Stimulated activated CD4-positive, alpha-beta T cell treated with anti-CD3 and anti-CD28 coated beads, Interleukin-1b, Interleukin-23, amount 100 ng/mL, for 1 hour (primary cell): ENCODE measurements at regions not wholly inside any gene's neighbourhood (a gene's known extent, or its start where the extent isn't known, plus 50 kb on each side); places are given as distances from the start of the nearest gene placed in this dataset.

ENCODE experiments used
- DNase-seq, 2 donors: peaks; one replicate each; pipeline ENCODE4 v3.0.0-alpha.2; 2020; ENCODE audit warnings: low read depth in 2 of 2

DNA sequence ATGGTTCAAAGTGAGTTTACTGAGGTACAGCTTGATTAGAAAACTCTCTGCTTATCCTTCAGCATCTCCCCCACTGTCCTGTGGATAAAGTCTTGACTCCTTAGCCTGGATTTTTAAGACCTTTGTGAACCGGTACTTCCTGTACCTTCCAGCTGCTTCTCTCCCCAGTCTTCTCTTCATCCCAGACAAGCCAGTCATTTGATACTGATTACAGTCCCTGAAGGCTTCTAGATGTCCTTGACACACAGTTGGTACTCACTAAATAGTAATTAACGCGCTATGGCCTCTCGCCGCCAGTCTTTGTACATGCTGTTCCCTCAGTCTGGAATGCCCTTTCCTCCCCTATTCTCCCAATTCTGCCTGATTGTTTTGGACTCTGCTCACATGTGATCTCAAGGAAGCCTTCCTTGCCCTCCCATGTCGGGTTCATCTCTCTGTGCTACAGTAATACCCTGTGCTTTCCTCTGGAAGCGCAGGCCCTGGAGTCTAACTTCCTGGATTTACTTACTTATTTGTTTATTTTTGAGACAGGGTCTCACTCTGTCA lies 50.6 kb upstream of the PTGR2 start:
- DNase-seq = no peak

DNA sequence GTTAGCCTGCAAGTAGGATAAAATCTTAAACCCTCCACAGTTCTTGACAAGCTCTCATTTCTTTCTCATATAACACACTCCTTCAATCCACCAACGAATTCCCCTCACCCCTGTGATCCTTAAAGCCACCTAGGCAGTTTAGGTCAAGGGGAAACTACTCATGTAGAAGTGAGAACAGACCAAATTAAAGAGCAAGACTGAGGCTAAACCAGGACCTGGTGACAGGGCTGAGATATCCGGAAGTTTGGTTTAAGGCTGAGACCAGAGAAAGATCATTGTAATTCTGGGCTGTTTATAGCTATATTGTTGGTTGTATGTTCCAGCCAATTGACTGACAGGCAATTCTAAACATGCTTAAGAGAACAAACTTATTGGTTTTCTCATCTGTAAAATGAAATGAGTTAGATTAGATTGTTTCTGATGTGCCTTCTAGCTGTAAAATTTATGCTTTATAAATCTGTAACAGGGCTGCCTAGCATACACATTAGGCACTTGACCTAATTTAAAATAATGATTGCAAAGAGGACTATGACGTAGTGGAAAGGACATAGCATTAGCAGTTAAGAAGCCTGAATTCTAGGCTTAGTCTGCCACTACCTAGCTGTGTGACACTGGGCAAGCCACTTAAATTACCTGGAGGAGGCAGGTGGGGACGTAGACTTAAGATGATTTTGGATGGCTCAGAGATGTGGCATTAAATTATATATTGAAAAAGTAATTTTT lies 53.9 kb upstream of the PTGR2 start:
- DNase-seq = no peak

DNA sequence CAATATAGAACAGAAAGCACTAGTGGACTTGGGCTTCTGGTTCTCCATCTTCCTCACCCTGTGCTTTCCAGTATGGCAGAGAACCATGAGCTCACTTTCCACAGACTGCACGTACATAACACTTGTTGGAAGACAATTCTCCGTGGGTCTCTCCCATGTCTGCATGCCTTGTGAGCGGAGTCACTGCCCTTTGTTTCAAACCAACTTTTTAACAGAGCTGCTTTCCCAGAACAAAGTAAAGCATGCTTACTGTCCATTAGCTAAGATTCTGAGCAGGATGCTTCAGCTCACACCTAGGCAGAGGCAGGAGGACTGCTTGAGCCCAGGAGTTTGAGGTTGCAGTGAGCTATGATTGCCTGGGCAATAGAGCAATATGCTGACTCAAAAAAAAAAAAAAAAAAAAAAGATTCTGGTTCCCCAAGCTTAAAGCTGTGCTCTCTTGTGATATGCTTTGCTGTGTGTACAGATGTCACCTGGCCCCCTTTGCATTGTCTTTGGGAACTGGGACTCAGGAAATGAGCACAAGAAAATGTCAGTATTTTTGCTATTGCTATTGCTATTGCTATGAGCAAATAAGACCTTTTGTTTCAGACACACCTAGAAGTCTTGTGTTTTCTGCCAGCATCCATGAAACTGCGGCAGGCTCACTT lies 54.6 kb upstream of the PTGR2 start:
- DNase-seq = no peak

DNA sequence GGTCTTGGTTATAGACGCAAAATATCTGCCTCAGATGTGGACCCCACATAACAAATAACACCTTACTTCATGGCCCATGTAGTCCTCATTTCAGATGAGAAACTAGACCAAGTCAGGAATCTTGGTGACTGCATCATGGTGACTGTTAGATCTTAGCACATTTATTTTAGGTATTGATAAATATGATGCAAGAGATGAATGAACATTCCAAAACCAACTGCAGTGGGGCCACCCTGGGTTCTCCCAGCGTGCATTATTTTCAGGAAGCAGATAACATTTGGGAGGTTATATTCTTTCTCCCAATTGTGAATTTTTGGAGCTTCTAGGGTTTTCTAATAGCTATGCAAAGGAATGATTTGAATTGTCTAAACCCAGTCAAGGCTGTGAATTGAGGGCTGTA lies 55.2 kb upstream of the PTGR2 start:
- DNase-seq = no peak

DNA sequence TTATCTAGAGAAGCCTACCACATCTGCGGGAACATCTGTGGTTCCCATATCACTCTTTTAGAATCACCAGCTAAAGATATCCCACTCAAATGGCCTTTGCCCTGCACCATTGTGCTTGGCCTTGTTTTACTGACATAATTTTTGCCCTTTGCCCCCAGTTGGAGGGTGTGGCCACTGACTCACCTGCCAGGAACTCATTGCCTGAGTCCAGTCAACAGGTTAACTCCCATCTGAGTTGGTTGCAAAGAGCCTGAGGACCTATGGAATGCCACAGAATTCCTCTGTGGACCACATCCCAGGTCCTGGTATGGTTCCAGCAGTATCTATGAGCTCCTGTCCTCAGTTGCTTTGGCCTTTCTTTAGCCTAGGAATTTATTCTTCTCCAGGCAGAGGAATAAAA lies 55.7 kb upstream of the PTGR2 start:
- no peak for DNase-seq

DNA sequence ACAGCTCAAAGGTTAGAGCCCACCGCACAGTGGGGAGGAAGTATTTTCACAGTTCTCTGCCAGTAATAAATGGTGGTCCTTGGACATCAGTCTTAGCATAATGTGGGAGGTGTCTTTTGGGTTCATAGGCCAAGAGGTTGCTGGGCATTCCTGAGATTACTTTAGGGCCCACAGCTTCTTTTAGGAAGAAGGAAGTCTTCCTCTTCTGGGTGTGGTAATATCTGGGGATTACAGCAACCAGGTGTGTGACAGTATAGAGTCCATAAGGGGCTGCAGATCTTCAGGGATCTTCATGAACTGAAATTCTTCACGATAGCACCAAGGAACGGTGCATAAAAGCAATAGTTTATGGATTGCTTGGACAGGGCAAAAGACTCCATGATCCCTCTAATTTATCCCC lies 56.2 kb upstream of the PTGR2 start:
- DNase-seq = no peak

DNA sequence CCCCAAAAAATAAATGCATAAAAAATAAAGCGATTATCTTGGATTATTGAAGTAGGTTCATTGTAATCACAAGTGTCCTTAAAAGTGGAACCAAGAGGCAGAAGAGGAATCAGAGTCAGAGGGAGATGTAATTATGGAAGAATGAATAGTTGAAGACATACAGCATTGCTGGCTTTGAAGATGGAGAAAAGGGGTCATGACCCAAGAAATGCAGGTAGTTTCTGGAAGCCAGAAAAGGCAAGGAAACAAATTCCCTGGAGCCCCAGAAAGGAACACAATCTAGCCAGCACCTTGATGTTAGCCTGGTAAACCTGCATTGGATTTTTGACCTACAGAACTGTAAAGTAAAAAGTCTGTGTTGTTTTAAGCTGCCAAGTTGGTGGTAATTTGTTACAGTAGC lies 57.5 kb upstream of the PTGR2 start:
- DNase-seq = no peak

DNA sequence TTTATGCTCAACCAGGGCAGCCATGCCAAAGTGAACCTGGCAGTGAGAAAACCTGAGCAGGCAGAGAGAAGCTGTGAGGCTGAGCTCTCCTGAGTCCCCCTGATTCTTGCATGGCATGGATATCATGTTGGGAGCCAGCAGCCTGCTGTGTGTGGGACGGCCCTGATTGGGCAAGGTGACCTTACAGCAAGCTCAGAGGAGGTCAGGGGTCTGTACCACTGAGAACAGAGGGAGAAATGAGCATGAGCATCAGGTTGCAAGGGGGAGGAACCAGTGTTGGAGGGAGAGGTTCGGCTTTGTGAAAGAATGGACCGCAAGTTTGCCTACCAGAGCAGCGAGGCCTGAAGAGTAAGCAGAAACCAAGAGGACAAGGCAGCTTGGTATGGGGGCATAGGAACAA lies 59.1 kb upstream of the PTGR2 start:
- DNase-seq = no peak

DNA sequence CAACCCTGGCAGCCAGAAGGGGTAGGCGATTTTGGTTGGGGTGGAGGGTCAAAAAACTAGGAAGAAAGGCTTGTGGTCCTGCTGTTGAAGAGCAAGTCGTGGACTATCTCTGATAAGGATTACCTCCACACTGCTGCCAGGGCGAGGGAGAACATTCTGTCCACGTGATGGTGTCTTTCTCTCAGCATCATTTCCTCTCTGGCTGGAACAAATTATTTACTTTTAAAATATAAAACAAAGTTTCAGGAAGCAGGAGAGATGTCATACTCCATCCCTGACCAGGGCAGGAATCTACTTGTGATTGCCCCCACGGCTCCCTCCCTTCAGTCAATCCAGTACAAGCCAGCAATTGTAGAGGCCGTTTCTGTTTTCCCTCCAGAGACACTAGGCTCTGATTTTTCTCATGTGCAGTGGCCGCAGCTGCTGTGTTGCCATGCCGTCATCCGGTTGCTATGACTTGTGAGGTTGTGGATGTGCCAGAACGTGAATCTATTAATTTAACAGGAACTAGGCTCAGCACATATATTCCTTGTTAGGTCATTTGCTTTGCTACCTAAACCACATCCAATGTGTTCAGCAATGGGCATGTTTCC lies 61.5 kb upstream of the PTGR2 start:
- DNase-seq = no peak

DNA sequence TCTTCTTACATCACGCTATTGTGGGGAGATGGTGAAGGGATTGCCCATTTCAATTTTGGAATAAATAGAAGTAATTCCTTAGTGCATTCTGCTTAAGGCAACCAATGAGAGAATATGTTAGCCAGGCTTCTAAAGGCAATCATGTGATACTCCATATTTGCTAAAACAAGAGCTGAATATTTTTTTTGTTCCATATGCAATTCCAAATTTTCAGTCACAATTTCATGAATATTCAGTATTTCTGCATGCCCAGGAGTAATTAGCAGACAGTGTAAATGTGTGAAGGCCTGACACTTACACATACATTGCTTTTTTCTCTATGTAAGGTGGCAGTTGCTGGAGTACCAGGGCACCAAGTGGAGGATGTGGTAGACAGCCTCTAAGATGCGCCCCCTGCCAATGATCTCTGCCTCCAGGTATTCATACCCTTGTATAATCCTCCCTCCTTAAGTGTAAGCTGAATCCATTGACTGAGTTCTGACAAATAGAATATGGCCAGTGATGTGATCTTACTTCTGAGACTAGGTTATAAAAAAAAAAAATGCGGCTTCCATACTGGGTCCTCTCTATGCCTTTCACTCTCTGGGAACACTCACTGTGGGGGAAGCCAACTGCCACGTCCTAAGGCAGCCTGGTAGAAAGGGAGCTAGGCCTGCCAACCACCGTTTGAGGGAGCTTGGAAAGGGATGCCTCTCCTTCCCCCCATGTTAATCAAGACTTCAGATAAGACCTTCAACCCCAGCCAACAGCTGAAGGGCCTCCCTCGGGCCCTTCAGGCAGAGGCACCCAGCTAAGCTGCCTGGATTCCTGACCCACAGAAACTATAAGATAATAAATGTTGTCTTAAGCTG lies 62.7 kb upstream of the PTGR2 start:
- DNase-seq = no peak

DNA sequence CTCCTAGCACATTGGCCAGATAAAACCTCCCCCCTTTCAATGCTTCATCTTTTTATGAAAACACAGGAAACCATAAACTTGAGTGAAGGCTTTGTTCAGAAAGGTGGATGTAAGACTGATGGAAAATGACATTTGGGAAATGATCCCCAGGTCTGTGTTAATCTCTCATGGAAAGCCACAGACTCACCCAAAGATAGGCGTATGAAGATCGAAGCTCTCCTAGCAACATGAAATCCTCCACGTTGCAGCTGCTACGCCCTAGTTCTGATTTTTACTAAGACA lies 63.4 kb upstream of the PTGR2 start:
- DNase-seq = no peak

DNA sequence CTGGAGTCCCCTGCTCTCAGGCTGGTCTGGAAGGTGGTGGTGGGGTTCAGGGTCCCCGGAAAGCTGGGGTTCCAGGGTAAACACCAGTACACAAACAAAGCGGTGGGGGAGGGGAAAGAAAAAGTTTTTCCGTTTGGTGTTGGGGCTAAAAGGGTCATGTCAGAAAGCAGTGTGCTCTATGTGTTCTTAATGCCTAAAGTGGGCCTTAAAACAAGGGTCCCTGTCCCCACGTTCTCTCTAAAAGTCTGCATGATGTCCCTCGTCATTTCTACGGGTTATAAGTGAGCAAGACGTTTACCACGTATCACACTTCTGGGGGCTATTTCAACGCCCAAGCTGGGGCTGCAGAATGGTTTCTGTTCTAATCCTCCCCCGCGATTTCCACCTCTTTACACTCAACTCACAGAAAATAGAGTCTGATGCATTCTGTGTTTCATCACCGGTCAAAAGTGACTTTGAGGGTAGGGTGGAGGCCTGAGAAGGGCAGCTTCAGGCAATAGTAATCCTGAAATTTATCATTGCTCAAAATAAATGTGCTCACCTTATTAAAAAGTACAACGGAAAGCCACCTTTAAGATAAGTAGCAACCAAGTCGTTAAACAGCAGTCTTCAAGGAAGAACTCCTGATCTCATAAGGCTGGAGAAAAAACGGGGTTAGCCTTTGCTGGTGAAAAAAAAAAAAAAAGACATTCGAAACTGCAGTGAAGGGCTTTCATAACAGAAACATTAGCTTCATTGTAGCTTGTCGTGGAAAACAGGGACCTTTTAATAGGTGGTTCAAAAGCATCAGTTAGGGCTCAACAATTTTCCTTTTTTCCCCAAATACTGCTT lies 63.9 kb upstream of the PTGR2 start:
- no peak for DNase-seq

DNA sequence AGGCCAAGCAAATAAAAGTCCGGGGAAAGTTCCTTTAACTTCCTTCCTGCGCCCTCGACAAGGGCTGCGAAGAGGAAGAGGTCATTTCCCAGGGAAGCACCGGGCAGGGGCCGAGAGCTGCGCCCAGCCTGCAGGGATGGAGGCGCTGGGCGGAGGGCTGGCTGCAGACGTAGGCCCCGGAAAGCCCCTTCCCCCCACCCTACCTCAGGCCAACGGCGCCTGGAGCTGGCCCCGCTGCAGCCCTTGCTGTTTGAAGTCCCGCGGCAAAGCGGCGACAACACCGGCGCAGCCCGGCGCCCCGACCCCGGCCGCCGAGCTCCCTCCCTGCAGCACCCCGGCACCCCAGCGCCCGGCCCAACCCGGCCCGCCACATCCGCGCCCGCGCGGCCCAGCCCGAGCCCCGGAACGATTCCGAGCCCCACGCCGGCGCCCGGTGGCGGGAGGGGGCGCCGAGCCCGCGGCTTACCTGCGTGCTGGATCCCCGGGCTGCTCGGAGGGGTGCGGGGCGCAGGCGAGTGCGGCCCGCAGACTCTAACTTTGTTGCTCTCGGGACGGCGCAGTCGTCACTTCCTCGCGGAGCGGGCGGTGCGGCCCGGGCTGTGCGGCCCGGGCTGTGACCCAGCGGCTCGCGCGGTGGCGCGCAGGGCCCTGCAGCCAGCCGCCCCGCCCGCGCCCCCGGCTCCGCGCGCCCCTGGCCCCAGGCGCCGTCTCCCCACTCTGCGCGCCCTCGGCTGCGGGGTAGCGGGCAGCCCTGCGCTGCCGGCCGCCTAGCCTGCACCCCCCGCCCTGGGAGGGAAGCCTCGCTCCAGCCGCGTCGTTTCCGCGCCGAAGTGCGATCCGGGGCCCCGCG lies 64.8 kb upstream of the PTGR2 start:
- peak in 1 of 2 donors; percentile 26 for DNase-seq

DNA sequence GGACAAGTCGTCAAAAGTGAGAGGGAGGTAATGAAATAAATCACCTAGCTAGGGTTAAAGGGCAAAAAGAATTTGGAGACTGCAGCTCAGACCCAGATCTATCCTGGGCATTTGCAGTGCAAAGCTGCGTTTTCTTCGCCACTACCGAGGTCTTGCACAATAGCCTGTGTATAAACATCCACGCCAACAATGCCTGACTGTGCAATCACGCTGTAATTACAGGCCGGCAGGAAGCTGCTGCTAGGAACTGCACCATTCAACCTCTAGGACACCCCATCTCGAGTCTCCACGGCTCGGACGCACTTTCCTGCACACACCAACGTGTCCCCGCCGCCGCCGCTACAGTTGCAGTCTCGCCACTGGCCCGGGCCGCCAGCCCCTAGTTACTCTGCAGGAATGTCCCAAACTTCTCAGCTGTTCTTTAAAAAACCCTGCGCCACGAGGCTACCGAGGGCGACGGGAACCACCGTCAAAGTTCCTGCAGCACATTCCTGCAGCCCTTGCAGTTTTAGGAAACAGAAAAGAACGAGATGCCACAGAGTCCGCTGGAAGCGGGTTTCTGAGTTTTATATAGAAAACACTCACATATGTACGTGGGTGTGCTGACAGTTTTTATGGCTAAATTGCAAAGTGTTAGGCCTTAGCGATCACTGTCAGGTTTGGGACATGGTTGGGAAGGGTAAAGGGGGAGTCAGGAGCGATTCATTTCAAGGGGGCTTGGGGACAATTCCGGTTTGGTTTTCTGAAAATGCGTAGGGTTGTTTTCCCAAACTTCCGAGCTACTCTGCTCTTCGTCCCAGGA lies 65.6 kb upstream of the PTGR2 start:
- peak; percentile 16 to 17 for DNase-seq

DNA sequence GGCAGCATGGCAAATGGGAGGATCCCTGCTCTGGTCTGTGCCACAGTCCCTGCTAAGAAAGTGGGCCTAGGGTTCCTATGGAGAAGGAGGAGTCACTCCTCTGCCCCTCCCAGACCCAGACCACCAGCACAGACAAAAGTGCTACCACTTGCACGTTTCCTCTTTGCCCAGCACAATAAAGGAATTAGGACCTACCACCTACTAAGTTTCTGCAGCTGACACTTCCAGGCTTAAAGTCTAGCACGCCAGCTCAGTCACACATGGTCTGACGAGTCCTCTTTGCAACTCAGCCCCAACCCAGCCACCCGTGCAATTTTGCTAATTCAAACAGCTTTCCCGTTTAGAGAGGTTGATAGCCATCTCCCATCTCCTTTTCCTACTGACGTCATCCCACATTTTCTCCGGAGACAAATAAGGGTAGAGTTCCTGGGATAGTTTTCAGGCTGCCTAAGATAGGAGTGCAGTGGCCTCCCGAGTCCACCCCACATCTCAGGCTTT lies 66.2 kb upstream of the PTGR2 start:
- DNase-seq = no peak

DNA sequence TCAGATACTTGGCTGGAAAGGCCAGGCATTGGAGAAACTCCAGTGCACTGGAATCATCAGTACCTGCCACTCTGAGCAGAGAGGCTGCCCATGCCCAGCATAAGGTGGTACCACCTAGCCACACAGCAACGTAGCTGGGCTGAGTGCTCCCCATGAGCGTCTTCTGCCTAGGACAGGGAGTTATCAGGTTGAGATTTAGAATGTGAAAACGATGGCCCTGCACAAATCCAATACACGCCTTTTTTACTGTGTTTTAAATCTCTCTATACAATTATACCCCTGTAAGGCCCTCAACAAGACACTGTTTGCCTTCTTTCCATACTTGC lies 66.7 kb upstream of the PTGR2 start:
- DNase-seq = no peak

DNA sequence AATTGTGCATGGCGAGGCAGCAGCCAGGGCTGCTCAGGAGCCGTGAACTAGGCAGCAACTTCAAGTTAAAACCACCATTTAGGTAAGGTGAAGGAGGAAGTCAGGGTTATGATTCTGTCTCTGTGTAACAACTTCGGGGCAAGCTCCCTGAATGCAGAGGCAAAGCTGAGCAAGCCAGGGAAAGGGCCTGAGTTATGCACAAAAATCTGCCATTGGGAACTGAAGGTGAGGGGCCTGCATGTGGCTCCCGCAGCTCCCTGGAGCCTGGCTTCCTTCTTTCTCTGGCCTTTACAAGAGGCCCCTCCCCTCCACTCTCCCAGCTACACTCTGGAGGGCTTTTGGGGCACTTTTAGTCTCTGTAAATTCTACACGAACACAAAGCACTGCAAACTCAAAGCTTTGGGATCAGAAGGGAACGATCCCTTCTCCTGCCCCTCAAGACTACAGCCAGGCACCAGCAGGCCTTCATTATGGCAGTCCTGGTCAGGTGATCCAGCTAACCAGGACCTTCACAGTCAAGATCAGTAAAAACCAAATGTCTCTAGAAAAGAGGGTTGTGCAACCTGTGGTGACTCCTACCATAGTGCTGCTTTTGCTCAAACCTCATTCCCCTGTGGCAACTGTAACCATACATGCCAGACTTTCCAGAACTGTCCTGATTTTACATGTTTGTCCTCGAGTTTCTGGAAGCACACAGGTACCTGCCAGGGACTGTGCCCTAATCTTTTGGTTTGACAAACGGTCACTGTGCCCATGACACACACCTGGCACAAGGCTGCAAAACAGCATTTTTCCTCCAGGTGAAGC lies 67.2 kb upstream of the PTGR2 start:
- DNase-seq = no peak

DNA sequence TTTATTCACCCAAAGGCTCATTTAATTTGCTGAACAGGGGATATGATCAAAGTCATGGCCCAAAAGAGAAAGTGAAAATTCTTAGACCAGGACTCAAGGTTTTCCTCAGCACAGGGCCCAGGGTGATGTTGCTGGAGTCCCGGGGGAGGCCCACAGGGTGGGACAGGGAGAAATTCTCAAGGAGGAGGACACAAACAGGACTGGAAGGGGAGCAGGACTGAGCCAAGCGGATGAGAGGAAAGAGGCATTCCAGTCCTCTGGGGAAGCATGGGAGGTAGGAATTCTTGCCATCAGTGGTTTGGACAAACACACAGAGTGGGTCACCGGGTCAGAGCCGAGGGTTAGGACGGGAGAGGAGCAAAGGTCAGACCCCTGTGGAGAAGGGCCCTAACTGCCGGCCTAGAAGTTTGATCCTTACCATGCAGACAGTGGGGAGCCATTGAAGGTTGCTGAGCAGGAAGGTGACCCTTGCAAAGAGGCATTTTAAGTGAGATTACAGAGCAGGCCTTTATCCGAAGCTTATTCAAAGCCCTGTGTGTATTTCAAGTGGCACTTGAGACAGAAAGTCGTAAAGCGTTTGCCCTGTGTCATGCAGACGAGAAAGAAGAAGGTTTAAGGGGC lies 68.4 kb upstream of the PTGR2 start:
- DNase-seq = no peak
